ENCODE measurements at regions not wholly inside any gene's neighbourhood (a gene's known extent, or its start where the extent isn't known, plus 50 kb on each side); places are given as distances from the start of the nearest gene placed in this dataset.

- no peak for TF ChIP-seq CTCF (IDR thresholded peaks at IDR 0.05; ENCODE audit: partially characterized antibody, unreplicated experiment)
- H3K27ac Mint-ChIP-seq (ENCODE audit: unreplicated experiment) = no peak overlapping the region
- no peaks in the 10 kb centered on the region for H3K36me3 Mint-ChIP-seq (ENCODE audit: unreplicated experiment)
- no peak for DNase-seq
- H3K4me1 Mint-ChIP-seq (ENCODE audit: low read depth, unreplicated experiment) = no peaks in the 10 kb centered on the region
- H3K9me3 Mint-ChIP-seq (ENCODE audit: unreplicated experiment) = peaks cover 1% of the 10 kb centered on the region
- no peaks in the 10 kb centered on the region for H3K27me3 Mint-ChIP-seq (ENCODE audit: unreplicated experiment)
- H3K4me3 Mint-ChIP-seq (ENCODE audit: unreplicated experiment) = no peak overlapping the region
Observed at GRCh38 chrY:19892076-19892964, 147.8 kb upstream of the KDM5D start.

GRCh38 chrY:19882145-19882544 is 137.6 kb upstream of the KDM5D start:
- Mint-ChIP-seq H3K27me3 (ENCODE audit: unreplicated experiment) (no peaks in the 10 kb centered on the region), H3K36me3 (ENCODE audit: unreplicated experiment) (no peaks in the 10 kb centered on the region), H3K27ac (ENCODE audit: unreplicated experiment) (no peak overlapping the region), H3K9me3 (ENCODE audit: unreplicated experiment) (peaks cover 2% of the 10 kb centered on the region), H3K4me3 (ENCODE audit: unreplicated experiment) (no peak overlapping the region), H3K4me1 (ENCODE audit: low read depth, unreplicated experiment) (no peaks in the 10 kb centered on the region)
- no peak for TF ChIP-seq CTCF (IDR thresholded peaks at IDR 0.05; ENCODE audit: partially characterized antibody, unreplicated experiment)
- no peak for DNase-seq

- H3K36me3 Mint-ChIP-seq (ENCODE audit: unreplicated experiment) = no peaks in the 10 kb centered on the region
- no peak for TF ChIP-seq CTCF (IDR thresholded peaks at IDR 0.05; ENCODE audit: partially characterized antibody, unreplicated experiment)
- H3K4me1 Mint-ChIP-seq (ENCODE audit: low read depth, unreplicated experiment) = no peaks in the 10 kb centered on the region
- H3K4me3 Mint-ChIP-seq (ENCODE audit: unreplicated experiment) = no peak overlapping the region
- H3K27ac Mint-ChIP-seq (ENCODE audit: unreplicated experiment) = no peak overlapping the region
- H3K9me3 Mint-ChIP-seq (ENCODE audit: unreplicated experiment) = no peaks in the 10 kb centered on the region
- no peak for DNase-seq
- no peaks in the 10 kb centered on the region for H3K27me3 Mint-ChIP-seq (ENCODE audit: unreplicated experiment)
Observed at GRCh38 chrY:19869715-19870114, 125.2 kb upstream of the KDM5D start.

- Mint-ChIP-seq H3K9me3 (ENCODE audit: unreplicated experiment) (no peaks in the 10 kb centered on the region), H3K27ac (ENCODE audit: unreplicated experiment) (no peak overlapping the region), H3K4me1 (ENCODE audit: low read depth, unreplicated experiment) (no peaks in the 10 kb centered on the region), H3K4me3 (ENCODE audit: unreplicated experiment) (no peak overlapping the region), H3K27me3 (ENCODE audit: unreplicated experiment) (no peaks in the 10 kb centered on the region), H3K36me3 (ENCODE audit: unreplicated experiment) (no peaks in the 10 kb centered on the region)
- no peak for TF ChIP-seq CTCF (IDR thresholded peaks at IDR 0.05; ENCODE audit: partially characterized antibody, unreplicated experiment)
- DNase-seq = no peak
Observed at GRCh38 chrY:19869281-19869680, 124.8 kb upstream of the KDM5D start.

- H3K36me3 Mint-ChIP-seq (ENCODE audit: unreplicated experiment) = no peaks in the 10 kb centered on the region
- H3K27me3 Mint-ChIP-seq (ENCODE audit: unreplicated experiment) = no peaks in the 10 kb centered on the region
- H3K4me3 Mint-ChIP-seq (ENCODE audit: unreplicated experiment) = peak overlapping the region; percentile 28
- TF ChIP-seq CTCF (IDR thresholded peaks at IDR 0.05; ENCODE audit: partially characterized antibody, unreplicated experiment) = no peak
- H3K9me3 Mint-ChIP-seq (ENCODE audit: unreplicated experiment) = no peaks in the 10 kb centered on the region
- no peak overlapping the region for H3K27ac Mint-ChIP-seq (ENCODE audit: unreplicated experiment)
- no peak for DNase-seq
- no peaks in the 10 kb centered on the region for H3K4me1 Mint-ChIP-seq (ENCODE audit: low read depth, unreplicated experiment)
Observed at GRCh38 chrY:19868647-19869046, 124.1 kb upstream of the KDM5D start.

All from glutamatergic neuron (in vitro differentiated cells).